Mesenchymal stem cell (in vitro differentiated cells and primary cell): ENCODE measurements at regions not wholly inside any gene's neighbourhood (a gene's known extent, or its start where the extent isn't known, plus 50 kb on each side); places are given as distances from the start of the nearest gene placed in this dataset.
"Not testable (repeated sequence)": the region's sequence is repeated elsewhere in the genome, so short reads cannot be mapped to it uniquely, and the experiment has no call there.

Experiments
- DNase-seq: peaks from one replicate; pipeline ENCODE4 v3.0.0-alpha.2; 2013
- H2AFZ ChIP-seq: one replicate; pipeline ENCODE4 v1.6.1; 2013; ENCODE audit warnings: low read depth, mild to moderate bottlenecking, control low read depth, inconsistent platforms, low read length, moderate library complexity
- H2AK5ac ChIP-seq: 2 replicates; pipeline ENCODE4 v1.6.1; 2013; ENCODE audit warnings: low read length, moderate library complexity, mild to moderate bottlenecking, inconsistent platforms; ENCODE audit not compliant: severe bottlenecking
- H2BK120ac ChIP-seq: one replicate; pipeline ENCODE4 v1.6.1; 2013; ENCODE audit warnings: low read depth, mild to moderate bottlenecking, inconsistent platforms, low read length, moderate library complexity
- H2BK12ac ChIP-seq, 2 experiments: one replicate each; pipeline ENCODE4 v1.6.1; 2013; ENCODE audit warnings: inconsistent platforms in 2 of 2, low read length in 2 of 2, mild to moderate bottlenecking in 2 of 2, moderate library complexity in 2 of 2, control low read depth in 1 of 2
- H2BK15ac ChIP-seq: one replicate; pipeline ENCODE4 v1.6.1; 2013; ENCODE audit warnings: mild to moderate bottlenecking, low read depth, inconsistent platforms; ENCODE audit not compliant: poor library complexity, severe bottlenecking
- H2BK5ac ChIP-seq: 2 replicates; pipeline ENCODE4 v1.6.1; 2013; ENCODE audit warnings: low read depth, mild to moderate bottlenecking, low read length, control low read depth, inconsistent platforms; ENCODE audit not compliant: poor library complexity, severe bottlenecking
- H3K14ac ChIP-seq, 2 experiments: one replicate each; pipeline ENCODE4 v1.6.1; 2013; ENCODE audit warnings: inconsistent platforms in 2 of 2, low read length in 2 of 2, control low read depth in 1 of 2, mild to moderate bottlenecking in 1 of 2, moderate library complexity in 1 of 2
- H3K18ac ChIP-seq, 2 experiments: one replicate each; pipeline ENCODE4 v1.6.1; 2013; ENCODE audit warnings: inconsistent platforms in 2 of 2, low read length in 2 of 2, control low read depth in 1 of 2, low read depth in 1 of 2, mild to moderate bottlenecking in 1 of 2
- H3K23ac ChIP-seq, 2 experiments: one replicate each; pipeline ENCODE4 v1.6.1; 2013; ENCODE audit warnings: inconsistent platforms in 2 of 2, low read length in 2 of 2, mild to moderate bottlenecking in 2 of 2, moderate library complexity in 2 of 2, control low read depth in 1 of 2
- H3K27ac ChIP-seq: 2 replicates; pipeline ENCODE4 v1.5.1; 2013; ENCODE audit warnings: mild to moderate bottlenecking, moderate library complexity, low read length, control low read depth, inconsistent platforms; ENCODE audit not compliant: poor library complexity, severe bottlenecking
- H3K27me3 ChIP-seq, 2 experiments: 2 replicates each; pipeline versions ENCODE4 v1.6.1 to v1.7.0; 2013; ENCODE audit warnings: low read length in 2 of 2, mild to moderate bottlenecking in 2 of 2, moderate library complexity in 2 of 2, control low read depth in 1 of 2, inconsistent platforms in 1 of 2; ENCODE audit not compliant: control insufficient read depth in 1 of 2, insufficient read depth in 1 of 2
- H3K36me3 ChIP-seq, 2 experiments: 2 replicates each; pipeline versions ENCODE4 v1.6.1 to v1.7.0; 2013; ENCODE audit warnings: low read length in 2 of 2, control low read depth in 1 of 2, inconsistent platforms in 1 of 2, low read depth in 1 of 2, mild to moderate bottlenecking in 1 of 2; ENCODE audit not compliant: insufficient read depth in 2 of 2, control insufficient read depth in 1 of 2
- H3K4ac ChIP-seq, 2 experiments: one replicate each; pipeline ENCODE4 v1.6.1; 2013; ENCODE audit warnings: inconsistent platforms in 2 of 2, low read length in 2 of 2, mild to moderate bottlenecking in 2 of 2, moderate library complexity in 2 of 2, control low read depth in 1 of 2, low read depth in 1 of 2
- H3K4me1 ChIP-seq: 2 replicates; pipeline ENCODE4 v1.6.1; 2013; ENCODE audit warnings: low read depth, low read length, control low read depth; ENCODE audit not compliant: control insufficient read depth, insufficient read depth
- H3K4me2 ChIP-seq: 2 replicates; pipeline ENCODE4 v1.6.1; 2013; ENCODE audit warnings: low read length, mild to moderate bottlenecking, inconsistent platforms; ENCODE audit not compliant: poor library complexity, severe bottlenecking
- H3K4me3 ChIP-seq, 2 experiments: 2 replicates each; pipeline versions ENCODE4 v1.5.1 to v1.7.0; 2013; ENCODE audit warnings: low read length in 2 of 2, mild to moderate bottlenecking in 2 of 2, control low read depth in 1 of 2, low read depth in 1 of 2; ENCODE audit not compliant: insufficient read depth in 1 of 2
- H3K79me1 ChIP-seq: replicated peaks from 2 replicates; pipeline ENCODE4 v1.6.1; 2013; ENCODE audit warnings: mild to moderate bottlenecking, control low read depth, low read length, inconsistent platforms; ENCODE audit not compliant: poor library complexity, severe bottlenecking
- H3K9ac ChIP-seq: 2 replicates; pipeline ENCODE4 v1.7.0; 2013; ENCODE audit warnings: mild to moderate bottlenecking, low read length, moderate library complexity
- H3K9me3 ChIP-seq: 2 replicates; pipeline ENCODE4 v1.7.0; 2013; ENCODE audit warnings: mild to moderate bottlenecking, low read length; ENCODE audit not compliant: control insufficient read depth
- H4K8ac ChIP-seq: one replicate; pipeline ENCODE4 v1.6.1; 2013; ENCODE audit warnings: inconsistent platforms, mild to moderate bottlenecking, low read length, moderate library complexity
- H4K91ac ChIP-seq: one replicate; pipeline ENCODE4 v1.6.1; 2013; ENCODE audit warnings: mild to moderate bottlenecking, low read length, inconsistent platforms
- WGBS: methylation state at CpG from one replicate; pipeline ENCODE4 v1.1.7; 2013; ENCODE audit warnings: mixed read lengths; 5-methylcytosine and 5-hydroxymethylcytosine counted together

GRCh38 chr16:29321000-29321393 lies 85.5 kb downstream of the NPIPB11 start:
- H3K18ac ChIP-seq, result no peak overlapping the region
- no peak overlapping the region for H3K14ac ChIP-seq
- no peak overlapping the region for H4K8ac ChIP-seq
- no peaks in the 10 kb centered on the region for H3K36me3 ChIP-seq
- no peaks in the 10 kb centered on the region for H3K9me3 ChIP-seq
- H3K4me3 ChIP-seq, result no peak overlapping the region
- peaks cover 0 to 4% of the 10 kb centered on the region in 2 experiments for H3K27me3 ChIP-seq
- no peak overlapping the region for H3K4ac ChIP-seq
- H4K91ac ChIP-seq, result peak overlapping the region; percentile 25
- no peak overlapping the region for H3K23ac ChIP-seq
- no peak overlapping the region for H3K9ac ChIP-seq
- no peak for DNase-seq
- H3K79me1 ChIP-seq, result no peaks in the 10 kb centered on the region
- H2AFZ ChIP-seq, result no peak overlapping the region
- no peak overlapping the region for H2BK5ac ChIP-seq
- peak overlapping the region; percentile 64 for H2AK5ac ChIP-seq
- no peak overlapping the region for H2BK120ac ChIP-seq
- 97% methylated on average over 18 of the region's 18 CpGs for WGBS
- H3K27ac ChIP-seq, result no peak overlapping the region
- peak overlapping the region; percentile 40 for H2BK15ac ChIP-seq
- no peak overlapping the region for H3K4me2 ChIP-seq
- peak overlapping the region in 1 of 2 experiments; percentile 34 for H2BK12ac ChIP-seq
- H3K4me1 ChIP-seq, result peaks cover 20% of the 10 kb centered on the region

DNA sequence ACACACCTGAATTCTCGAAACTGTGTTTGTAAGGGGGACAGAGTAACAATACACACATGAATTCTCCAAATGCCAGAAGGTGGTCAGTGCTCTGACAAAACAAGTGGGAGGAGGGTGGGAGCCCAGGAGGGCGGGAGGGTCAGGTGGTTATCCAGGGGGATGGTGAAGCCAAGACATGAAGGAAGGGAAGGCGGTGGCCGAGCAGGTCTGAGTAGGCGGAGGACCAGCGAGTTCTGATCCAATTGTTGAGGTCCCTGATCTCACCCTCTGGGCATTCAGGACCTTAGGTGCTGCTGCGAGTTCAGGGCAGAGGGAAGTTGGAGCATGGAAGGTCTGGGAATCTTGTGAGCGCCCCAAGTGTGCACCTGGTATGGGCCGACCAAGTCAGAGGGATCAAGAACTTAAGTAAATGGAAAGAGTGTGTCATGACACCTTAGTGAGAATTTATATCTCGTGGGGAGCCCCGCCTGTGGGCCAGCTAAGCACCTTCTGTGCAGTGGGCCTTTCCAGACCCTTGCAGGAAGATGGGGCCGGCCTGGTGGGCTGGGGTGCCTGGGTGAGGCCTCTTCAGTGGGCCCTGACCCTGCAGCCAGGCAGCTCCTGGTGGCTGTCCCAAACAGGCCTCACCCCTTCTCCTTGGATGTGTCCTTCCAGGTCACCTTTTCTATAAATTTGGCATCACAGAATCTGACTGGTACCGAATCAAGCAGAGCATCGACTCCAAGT lies 86.1 kb downstream of the NPIPB11 start:
- Histone ChIP-seq H3K79me1 (no peaks in the 10 kb centered on the region), H4K91ac (no peak overlapping the region), H3K18ac (no peak overlapping the region), H3K14ac (no peak overlapping the region), H3K9me3 (no peaks in the 10 kb centered on the region), H2AK5ac (peak overlapping the region; percentile 49), H2AFZ (no peak overlapping the region), H3K27me3 (peaks cover 0 to 4% of the 10 kb centered on the region in 2 experiments), H3K27ac (no peak overlapping the region), H3K23ac (no peak overlapping the region), H2BK120ac (no peak overlapping the region), H3K4ac (no peak overlapping the region), H3K4me3 (no peak overlapping the region), H3K4me1 (peaks cover 22% of the 10 kb centered on the region), H3K36me3 (no peaks in the 10 kb centered on the region), H3K9ac (no peak overlapping the region), H2BK5ac (no peak overlapping the region), H2BK12ac (peak overlapping the region in 1 of 2 experiments; percentile 31), H4K8ac (peak overlapping the region; percentile 37), H3K4me2 (no peak overlapping the region), H2BK15ac (no peak overlapping the region)
- WGBS, result 93% methylated on average over 14 of the region's 14 CpGs
- no peak for DNase-seq

GRCh38 chr16:29319726-29320125 lies 86.8 kb downstream of the NPIPB11 start:
- peak overlapping the region; percentile 61 for H4K8ac ChIP-seq
- H3K4me3 ChIP-seq, result no peak overlapping the region
- no peak overlapping the region for H3K4me2 ChIP-seq
- H3K4ac ChIP-seq, result no peak overlapping the region
- no peak overlapping the region for H3K18ac ChIP-seq
- peak overlapping the region; percentile 7 for H4K91ac ChIP-seq
- no peak overlapping the region for H3K14ac ChIP-seq
- H3K27ac ChIP-seq, result no peak overlapping the region
- no peaks in the 10 kb centered on the region for H3K36me3 ChIP-seq
- H3K27me3 ChIP-seq, result peaks cover 0 to 4% of the 10 kb centered on the region in 2 experiments
- no peak overlapping the region for H3K9ac ChIP-seq
- H2BK120ac ChIP-seq, result no peak overlapping the region
- H3K9me3 ChIP-seq, result no peaks in the 10 kb centered on the region
- no peak overlapping the region for H2BK5ac ChIP-seq
- H2BK12ac ChIP-seq, result peak overlapping the region in 1 of 2 experiments; percentile 7
- WGBS, result 92% methylated on average over 10 of the region's 10 CpGs
- H2AK5ac ChIP-seq, result no peak overlapping the region
- no peak overlapping the region for H2BK15ac ChIP-seq
- no peaks in the 10 kb centered on the region for H3K79me1 ChIP-seq
- no peak overlapping the region for H2AFZ ChIP-seq
- DNase-seq, result no peak
- H3K4me1 ChIP-seq, result peaks cover 22% of the 10 kb centered on the region
- H3K23ac ChIP-seq, result no peak overlapping the region

- H3K23ac ChIP-seq, H2AK5ac ChIP-seq, H4K91ac ChIP-seq, H2BK12ac ChIP-seq, H3K79me1 ChIP-seq, H4K8ac ChIP-seq, H2AFZ ChIP-seq, H3K27me3 ChIP-seq, H3K18ac ChIP-seq, H3K4me3 ChIP-seq, H2BK15ac ChIP-seq, H2BK120ac ChIP-seq, H2BK5ac ChIP-seq, H3K4ac ChIP-seq, H3K14ac ChIP-seq, H3K9me3 ChIP-seq, H3K36me3 ChIP-seq: not testable (repeated sequence)
- peak overlapping the region; percentile 63 for H3K4me2 ChIP-seq
- peak; percentile 86 for DNase-seq
- peak overlapping the region; percentile 80 for H3K9ac ChIP-seq
- WGBS, result 41% methylated on average over 10 of the region's 10 CpGs
- peaks cover 24% of the 10 kb centered on the region for H3K4me1 ChIP-seq
- H3K27ac ChIP-seq, result peak overlapping the region; percentile 64
Measured at GRCh38 chr16:29318561-29318968, 87.9 kb downstream of the NPIPB11 start.
